GM21515 (cell line): ENCODE measurements at regions not wholly inside any gene's neighbourhood (a gene's known extent, or its start where the extent isn't known, plus 50 kb on each side); places are given as distances from the start of the nearest gene placed in this dataset.
A peak's percentile ranks its signal among the peaks of the same experiment; 100 is the strongest.
"Not testable (repeated sequence)": the region's sequence is repeated elsewhere in the genome, so short reads cannot be mapped to it uniquely, and the experiment has no call there.

Source experiments
- ATAC-seq: cut with Tn5 transposase; IDR thresholded peaks from one replicate; pipeline ENCODE4 v1.9.1; 2021; ENCODE audit not compliant: unreplicated experiment

DNA sequence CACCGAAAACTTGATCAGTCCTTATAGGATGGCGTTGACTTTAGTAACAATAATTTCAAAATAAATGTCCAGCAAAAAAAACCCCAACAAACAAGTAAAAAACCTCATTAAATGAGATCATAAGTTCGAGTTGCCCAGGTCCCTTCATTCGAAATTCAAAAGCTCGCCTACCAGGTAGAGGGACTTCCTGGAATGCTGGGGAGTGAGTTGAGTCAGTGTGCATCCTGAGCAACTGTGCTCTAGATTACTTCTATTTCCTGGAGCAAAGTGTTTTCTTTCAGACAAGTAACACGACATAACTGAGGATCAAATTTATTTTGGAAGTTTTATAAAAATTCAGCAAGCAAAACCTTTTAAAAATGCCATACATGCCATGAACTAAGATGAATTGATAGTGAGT, 511.9 kb upstream of the CITED2 start:
- no peak for ATAC-seq

DNA sequence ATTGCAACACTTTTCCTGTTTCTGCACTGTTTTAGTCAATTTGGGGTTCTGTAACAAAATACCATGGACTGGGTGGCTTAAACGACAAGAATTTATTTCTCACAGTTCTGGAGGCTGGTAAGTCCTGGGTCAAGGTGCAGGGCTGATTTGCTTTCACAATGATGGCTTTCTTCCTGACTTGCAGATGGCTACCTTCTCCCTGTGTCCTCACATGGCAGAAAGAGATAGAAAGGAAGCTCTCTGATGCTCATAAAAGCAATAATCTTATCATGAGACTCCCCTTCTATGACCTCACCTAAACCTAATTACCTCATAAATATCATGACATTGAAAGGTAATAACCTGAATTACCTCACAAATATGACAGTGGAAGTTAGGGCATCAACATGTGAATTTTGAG, 511.5 kb upstream of the CITED2 start:
- no peak for ATAC-seq

- ATAC-seq = no peak
These were observed 509.3 kb upstream of the CITED2 start for GRCh38 chr6:139883776-139884175.

DNA sequence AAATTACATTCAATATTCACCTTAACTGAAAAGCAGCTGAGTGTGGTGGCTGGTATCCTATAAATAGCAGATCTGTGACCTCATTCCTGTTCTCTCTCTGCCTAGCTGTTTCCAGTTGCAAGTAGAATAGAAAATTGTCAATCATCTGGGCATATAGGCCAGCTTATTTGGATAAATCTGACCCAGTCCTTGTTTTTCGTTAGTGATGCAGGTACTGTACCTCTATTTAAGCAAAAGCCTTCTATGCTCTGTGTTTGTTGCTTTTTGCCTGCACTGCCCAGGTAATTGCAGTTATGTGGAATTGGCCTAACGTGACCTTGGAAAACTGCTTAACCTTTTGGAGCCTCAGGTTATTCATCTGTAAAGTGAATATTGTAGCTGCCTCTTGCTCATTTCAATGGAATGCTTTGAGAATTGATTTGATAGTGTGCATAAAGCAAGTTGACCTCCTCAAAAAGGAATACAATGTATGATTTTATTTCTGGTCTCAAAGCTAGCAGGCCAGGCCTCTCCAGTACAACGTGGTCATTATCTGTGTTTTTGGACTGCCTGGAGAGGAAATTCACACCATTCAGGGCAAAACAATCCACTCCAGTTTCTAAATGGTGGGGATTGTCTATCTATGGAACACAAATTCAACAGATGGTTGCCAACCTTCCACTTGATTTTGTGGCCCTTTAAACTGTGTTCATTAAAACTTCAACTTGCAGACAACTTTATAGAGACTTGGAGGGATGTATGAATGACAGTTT, 508.7 kb upstream of the CITED2 start:
- ATAC-seq = no peak

DNA sequence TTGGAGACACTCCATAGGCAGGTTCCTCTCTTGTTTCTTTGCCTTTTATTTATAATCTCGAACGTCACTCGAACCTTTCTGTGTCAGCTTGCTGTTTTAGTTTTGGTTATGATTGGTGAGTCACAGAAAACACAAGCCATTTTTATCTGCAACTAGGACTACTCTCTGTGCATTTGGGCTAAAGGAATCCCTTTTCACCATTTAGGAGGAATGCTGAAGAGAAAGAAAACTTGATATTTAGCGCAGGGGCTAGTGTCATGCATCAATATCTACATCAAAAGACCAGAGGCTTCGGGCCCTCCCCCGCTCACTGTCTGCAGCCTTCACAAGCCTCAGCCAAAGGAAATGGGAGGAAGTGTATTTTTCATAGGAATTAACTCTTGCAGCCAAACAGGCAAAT, 507.8 kb upstream of the CITED2 start:
- peak; percentile 22 for ATAC-seq

GRCh38 chr6:139881728-139882211, 507.3 kb upstream of the CITED2 start:
- peak; percentile 73 for ATAC-seq

GRCh38 chr6:139881236-139881635, 506.8 kb upstream of the CITED2 start:
- ATAC-seq = no peak

- ATAC-seq = no peak
These were observed 505.4 kb upstream of the CITED2 start for GRCh38 chr6:139879823-139880356.

GRCh38 chr6:139879241-139879640, 504.8 kb upstream of the CITED2 start:
- ATAC-seq = not testable (repeated sequence)

GRCh38 chr6:139877828-139878405, 503.5 kb upstream of the CITED2 start:
- ATAC-seq = no peak

DNA sequence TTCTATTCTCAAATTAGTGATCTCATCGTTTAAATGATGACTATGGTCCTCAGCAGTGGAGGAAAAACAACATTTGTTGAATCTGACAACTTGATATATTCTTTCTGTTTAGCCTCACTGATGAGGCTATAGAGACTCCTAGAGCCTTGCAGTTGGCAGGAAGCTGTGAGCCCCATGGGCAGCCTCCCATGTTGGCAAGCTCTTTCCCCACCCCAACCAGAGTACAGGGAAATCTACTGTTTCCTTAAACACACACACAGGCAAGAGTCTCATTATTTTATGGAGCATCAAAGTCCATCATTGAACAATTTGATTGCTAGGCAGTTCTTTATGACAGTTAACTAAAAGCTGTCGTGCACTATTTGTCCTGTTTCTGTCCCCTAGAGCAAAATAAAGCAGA, 498.2 kb upstream of the CITED2 start:
- ATAC-seq = no peak

- no peak for ATAC-seq
These were observed 497.5 kb upstream of the CITED2 start for GRCh38 chr6:139871803-139872510.

DNA sequence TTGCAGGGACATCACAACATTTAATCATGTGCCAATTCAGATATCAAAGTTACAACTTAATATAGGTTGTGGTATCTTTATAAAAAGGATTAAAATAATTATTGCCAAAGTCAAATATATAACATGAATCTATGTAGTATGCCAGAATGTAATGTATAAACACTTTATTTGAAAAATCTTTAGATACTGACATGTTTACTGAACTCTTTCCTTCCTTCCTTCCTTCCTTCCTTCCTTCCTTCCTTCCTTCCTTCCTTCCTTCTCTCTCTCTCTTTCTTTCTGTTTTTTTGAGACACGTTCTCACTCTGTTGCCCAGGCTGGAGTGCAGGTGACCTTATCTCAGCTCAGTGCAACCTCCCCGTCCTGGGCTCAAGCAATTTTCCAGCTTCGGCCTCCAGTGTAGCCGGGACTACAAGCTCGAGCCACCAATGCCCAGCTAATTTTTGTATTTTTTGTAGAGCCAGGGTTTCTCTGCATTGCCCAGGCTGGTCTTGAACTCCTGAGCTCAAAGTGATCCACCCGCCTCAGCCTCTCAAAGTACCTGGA, 496.8 kb upstream of the CITED2 start:
- ATAC-seq = no peak

DNA sequence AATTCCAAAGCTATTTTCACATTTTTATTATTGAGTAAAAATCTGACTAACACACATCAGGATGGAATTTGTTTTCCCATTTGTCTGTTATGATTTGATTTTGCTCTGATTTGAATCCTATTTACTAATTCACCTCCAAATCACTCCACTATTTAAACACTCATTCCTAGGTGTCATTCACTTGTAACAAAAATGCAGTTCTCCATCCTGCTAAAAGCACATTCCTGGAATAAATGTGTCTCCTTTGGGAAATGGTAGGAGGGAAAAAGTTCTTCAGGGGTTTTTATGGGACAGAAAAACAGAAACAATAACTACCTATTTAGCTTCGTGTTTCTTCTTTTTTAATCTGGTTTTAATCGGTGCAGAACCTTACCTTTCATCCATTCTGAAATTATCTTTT, 494.1 kb upstream of the CITED2 start:
- no peak for ATAC-seq

DNA sequence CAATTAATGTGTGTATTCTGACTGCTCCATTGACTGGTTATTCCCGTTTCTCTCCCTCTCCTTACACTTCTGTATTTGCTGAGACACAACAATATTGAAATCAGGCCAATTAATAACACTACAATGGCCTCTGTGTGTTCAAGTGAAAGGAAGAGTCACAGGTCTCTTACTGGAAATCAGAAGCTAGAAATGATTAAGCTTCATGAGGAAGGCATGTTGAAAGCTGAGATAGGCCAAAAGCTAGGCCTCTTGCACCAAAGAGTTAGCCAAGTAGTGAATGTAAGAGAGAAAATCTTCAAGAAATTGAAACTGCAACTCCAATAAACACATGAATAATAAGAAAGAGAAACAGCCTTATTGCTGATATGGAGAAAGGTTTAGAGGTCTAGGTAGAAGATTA, 489.5 kb upstream of the CITED2 start:
- no peak for ATAC-seq

DNA sequence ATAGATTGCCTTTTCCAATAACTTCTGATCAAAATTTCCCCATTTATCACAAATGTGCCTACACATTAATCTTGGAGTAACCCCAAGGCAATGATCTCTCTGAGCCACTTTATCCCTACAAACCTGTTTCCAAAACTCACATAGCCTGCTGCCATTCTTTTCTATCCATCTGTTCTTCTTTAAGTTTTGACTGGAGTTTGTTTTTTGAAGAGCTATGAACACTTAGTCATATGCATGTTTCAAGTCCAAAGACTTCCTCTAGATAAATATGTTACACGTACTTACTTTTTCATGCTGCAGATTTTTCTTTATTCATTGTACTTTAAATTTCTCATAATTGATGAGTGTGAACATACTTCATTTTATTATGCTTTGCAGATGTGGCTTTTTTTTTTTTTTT, 488.9 kb upstream of the CITED2 start:
- ATAC-seq = no peak

- no peak for ATAC-seq
These were observed 487.9 kb upstream of the CITED2 start for GRCh38 chr6:139862311-139862710.

DNA sequence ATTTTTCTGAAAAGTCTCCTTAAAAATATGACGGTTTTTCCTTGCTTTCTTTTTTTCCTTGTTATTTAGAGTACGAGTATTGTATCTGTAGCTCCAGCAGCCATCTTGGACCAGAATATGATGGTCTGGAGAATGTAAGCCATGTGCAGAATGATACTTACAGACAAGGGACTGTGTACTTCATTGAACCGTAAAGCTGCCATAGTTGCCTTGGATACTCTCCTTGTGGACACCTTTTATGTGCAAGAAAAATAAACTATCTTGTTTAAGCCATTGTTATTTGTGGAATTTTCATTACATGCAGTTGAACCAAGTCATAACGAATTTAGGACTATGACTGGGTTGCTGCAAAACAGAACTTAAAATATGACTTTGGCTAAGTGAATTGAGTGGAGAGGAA, 485.8 kb upstream of the CITED2 start:
- ATAC-seq = no peak

- ATAC-seq = no peak
These were observed 484.0 kb upstream of the CITED2 start for GRCh38 chr6:139858429-139858828.

GRCh38 chr6:139857143-139857542, 482.7 kb upstream of the CITED2 start:
- no peak for ATAC-seq

DNA sequence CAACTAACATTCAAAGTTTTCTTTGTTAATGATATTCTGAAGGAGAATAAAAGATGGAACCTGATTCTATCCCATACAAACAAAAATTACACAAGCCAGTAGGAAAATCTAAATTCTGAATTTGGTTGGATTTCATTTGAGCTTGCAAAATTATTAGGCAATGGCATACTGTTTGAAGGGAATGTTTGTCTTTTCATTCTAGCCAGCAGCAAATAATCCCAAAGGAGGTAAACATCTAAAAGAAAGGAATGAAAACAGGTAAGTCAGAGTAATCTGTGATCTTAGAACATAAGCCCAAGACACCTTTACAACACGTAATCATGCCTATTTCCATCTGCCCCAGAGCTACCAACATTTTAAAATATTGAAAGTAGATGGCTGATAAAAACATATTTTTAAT, 482.1 kb upstream of the CITED2 start:
- ATAC-seq = no peak
